ENCODE measurements at regions not wholly inside any gene's neighbourhood (a gene's known extent, or its start where the extent isn't known, plus 50 kb on each side); places are given as distances from the start of the nearest gene placed in this dataset.

GRCh38 chr12:77226368-77226767 is 161.0 kb upstream of the E2F7 start:
- no peak for DNase-seq (ENCODE audit: unreplicated experiment)
- Mint-ChIP-seq H3K27ac (ENCODE audit: low read depth, unreplicated experiment) (no peak overlapping the region), H3K4me3 (ENCODE audit: unreplicated experiment) (no peak overlapping the region), H3K4me1 (ENCODE audit: insufficient read depth, unreplicated experiment) (peaks cover 4% of the 10 kb centered on the region), H3K27me3 (ENCODE audit: insufficient read depth, unreplicated experiment) (no peaks in the 10 kb centered on the region), H3K36me3 (ENCODE audit: insufficient read depth, unreplicated experiment) (no peaks in the 10 kb centered on the region), H3K9me3 (ENCODE audit: unreplicated experiment) (no peaks in the 10 kb centered on the region)
- intact Hi-C loops (cut with micrococcal nuclease) = no loop called here
- BruUV-seq (replicated peaks) = no TSS peak
- no peak for TF ChIP-seq CTCF (IDR thresholded peaks at IDR 0.05; ENCODE audit: unreplicated experiment)
- ChIA-PET POLR2A (interaction anchor here (1.1 kb wide), 1 partner anchor 15 kb away, joined by 6 read pairs; no protein-coding TSS in a partner anchor), CTCF (interaction anchor here (1.2 kb wide), 1 partner anchor 98 kb away, joined by 3 read pairs; no protein-coding TSS in a partner anchor)

GRCh38 chr12:77225373-77225772 is 160.0 kb upstream of the E2F7 start:
- TF ChIP-seq CTCF (IDR thresholded peaks at IDR 0.05; ENCODE audit: unreplicated experiment) = no peak
- Mint-ChIP-seq H3K36me3 (ENCODE audit: insufficient read depth, unreplicated experiment) (no peaks in the 10 kb centered on the region), H3K27ac (ENCODE audit: low read depth, unreplicated experiment) (no peak overlapping the region), H3K4me3 (ENCODE audit: unreplicated experiment) (no peak overlapping the region), H3K4me1 (ENCODE audit: insufficient read depth, unreplicated experiment) (no peaks in the 10 kb centered on the region), H3K27me3 (ENCODE audit: insufficient read depth, unreplicated experiment) (no peaks in the 10 kb centered on the region), H3K9me3 (ENCODE audit: unreplicated experiment) (no peaks in the 10 kb centered on the region)
- DNase-seq (ENCODE audit: unreplicated experiment) = no peak
- ChIA-PET CTCF (interaction anchor here (1.2 kb wide), 1 partner anchor 99 kb away, joined by 3 read pairs; no protein-coding TSS in a partner anchor), POLR2A (no interaction called here)
- no TSS peak for BruUV-seq (replicated peaks)
- intact Hi-C loops (cut with micrococcal nuclease) = no loop called here

GRCh38 chr12:77224346-77224745 is 159.0 kb upstream of the E2F7 start:
- no TSS peak for BruUV-seq (replicated peaks)
- no peak for DNase-seq (ENCODE audit: unreplicated experiment)
- TF ChIP-seq CTCF (IDR thresholded peaks at IDR 0.05; ENCODE audit: unreplicated experiment) = no peak
- no peaks in the 10 kb centered on the region for H3K4me1 Mint-ChIP-seq (ENCODE audit: insufficient read depth, unreplicated experiment)
- H3K4me3 Mint-ChIP-seq (ENCODE audit: unreplicated experiment) = no peak overlapping the region
- intact Hi-C loops (cut with micrococcal nuclease) = no loop called here
- H3K36me3 Mint-ChIP-seq (ENCODE audit: insufficient read depth, unreplicated experiment) = no peaks in the 10 kb centered on the region
- ChIA-PET CTCF (no interaction called here), POLR2A (no interaction called here)
- no peaks in the 10 kb centered on the region for H3K27me3 Mint-ChIP-seq (ENCODE audit: insufficient read depth, unreplicated experiment)
- H3K27ac Mint-ChIP-seq (ENCODE audit: low read depth, unreplicated experiment) = no peak overlapping the region
- H3K9me3 Mint-ChIP-seq (ENCODE audit: unreplicated experiment) = no peaks in the 10 kb centered on the region

GRCh38 chr12:77222336-77222735 is 157.0 kb upstream of the E2F7 start:
- DNase-seq (ENCODE audit: unreplicated experiment) = no peak
- intact Hi-C loops (cut with micrococcal nuclease) = no loop called here
- no peaks in the 10 kb centered on the region for H3K9me3 Mint-ChIP-seq (ENCODE audit: unreplicated experiment)
- TF ChIP-seq CTCF (IDR thresholded peaks at IDR 0.05; ENCODE audit: unreplicated experiment) = no peak
- H3K4me3 Mint-ChIP-seq (ENCODE audit: unreplicated experiment) = no peak overlapping the region
- H3K36me3 Mint-ChIP-seq (ENCODE audit: insufficient read depth, unreplicated experiment) = no peaks in the 10 kb centered on the region
- no TSS peak for BruUV-seq (replicated peaks)
- ChIA-PET POLR2A (interaction anchor here (0.6 kb wide), 1 partner anchor 9 kb away, joined by 3 read pairs; no protein-coding TSS in a partner anchor), CTCF (no interaction called here)
- no peaks in the 10 kb centered on the region for H3K27me3 Mint-ChIP-seq (ENCODE audit: insufficient read depth, unreplicated experiment)
- no peaks in the 10 kb centered on the region for H3K4me1 Mint-ChIP-seq (ENCODE audit: insufficient read depth, unreplicated experiment)
- no peak overlapping the region for H3K27ac Mint-ChIP-seq (ENCODE audit: low read depth, unreplicated experiment)
